Sigmoid colon (tissue), 6 donors: ENCODE measurements at regions not wholly inside any gene's neighbourhood (a gene's known extent, or its start where the extent isn't known, plus 50 kb on each side); places are given as distances from the start of the nearest gene placed in this dataset.
"Not testable (repeated sequence)": the region's sequence is repeated elsewhere in the genome, so short reads cannot be mapped to it uniquely, and the experiment has no call there.

Experiments used
- DNase-seq: peaks from one replicate; pipeline ENCODE4 v3.0.0-alpha.2; 2019
- H3K27ac ChIP-seq, 4 donors: fragments of 200-600 bp; sonication (generic); one replicate each; pipeline ENCODE4 v1.5.1; 2016 to 2019; ENCODE audit warnings: mild to moderate bottlenecking in 1 of 4
- H3K27me3 ChIP-seq, 3 donors: fragments of 200-600 bp; sonication (generic); one replicate each; pipeline ENCODE4 v1.5.1; 2019; ENCODE audit warnings: mild to moderate bottlenecking in 1 of 3
- H3K36me3 ChIP-seq, 4 donors: fragments of 200-600 bp; sonication (generic); one replicate each; pipeline ENCODE4 v1.5.1; 2016 to 2019
- H3K4me1 ChIP-seq, 4 donors: fragments of 200-600 bp; sonication (generic); one replicate each; pipeline ENCODE4 v1.5.1; 2017 to 2019
- H3K4me3 ChIP-seq, 4 donors: fragments of 200-600 bp; sonication (generic); one replicate each; pipeline ENCODE4 v1.5.1; 2017 to 2019; ENCODE audit warnings: mild to moderate bottlenecking in 2 of 4, moderate library complexity in 1 of 4
- H3K9me3 ChIP-seq, 4 donors: fragments of 200-600 bp in 3 of 4; sonication (generic) in 3 of 4; one replicate each; pipeline versions ENCODE4 v1.5.1 to v1.6.1; 2013 to 2019
- EP300 ChIP-seq, 4 donors: sonication (generic); formaldehyde crosslinking; IDR thresholded peaks; one replicate each; pipeline ENCODE4 v1.6.1; 2017; ENCODE audit warnings: antibody characterized with exemption in 4 of 4
- POLR2A ChIP-seq, 2 donors: fragments of 450-650 bp; IDR thresholded peaks; one replicate each; pipeline ENCODE4 v1.6.1; 2016; ENCODE audit warnings: antibody characterized with exemption in 2 of 2, mild to moderate bottlenecking in 2 of 2, moderate library complexity in 2 of 2
- POLR2AphosphoS5 ChIP-seq, 4 donors: sonication (generic); formaldehyde crosslinking; IDR thresholded peaks; one replicate each; pipeline ENCODE4 v1.6.1; 2017; ENCODE audit warnings: antibody characterized with exemption in 4 of 4
- WGBS, 2 donors: extraction: QIAGEN DNeasy Blood & Tissue Kit; methylation state at CpG; one replicate each; pipeline ENCODE4 v1.1.7; 2013; 5-methylcytosine and 5-hydroxymethylcytosine counted together
- intact Hi-C: fragments of 100-400 bp; cut with DNase I; formaldehyde crosslinking; loops from one replicate; pipeline ENCODE4 v1.15.1; 2023
- TF ChIP-seq, protein P1 (sequence below), 4 experiments: fragments of 450-650 bp in 3 of 4; fragments of 200-600 bp in 1 of 4; IDR thresholded peaks; one replicate each; pipeline ENCODE4 v1.5.1; 2016 to 2019; ENCODE audit warnings: antibody characterized with exemption in 4 of 4, mild to moderate bottlenecking in 3 of 4, moderate library complexity in 2 of 4
- donor health status: healthy with polysubstance abuse.
- donor health status: healthy.

DNA sequence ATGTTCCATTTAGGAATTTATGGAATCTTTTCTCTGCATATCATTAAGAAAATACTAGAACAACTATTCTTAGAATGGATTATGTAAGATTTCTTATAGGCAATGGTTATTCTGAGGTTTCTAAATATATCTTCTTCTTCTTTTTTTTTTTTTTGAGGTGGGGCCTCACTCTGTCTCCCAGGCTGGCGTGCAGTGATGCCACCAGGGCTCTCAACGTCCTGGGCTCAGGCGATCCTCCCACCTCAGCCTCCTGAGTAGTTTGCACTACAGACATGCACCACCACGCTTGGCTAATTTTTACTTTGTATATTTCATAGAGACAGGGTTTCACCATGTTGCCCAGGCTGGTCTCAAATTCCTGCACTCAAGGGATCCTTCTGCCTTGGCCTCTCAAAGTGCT is 137.2 kb downstream of the SREK1 start:
- DNase-seq: no peak
- no peak for TF ChIP-seq POLR2A (IDR thresholded peaks at IDR 0.05)
- no peak for TF ChIP-seq EP300 (IDR thresholded peaks at IDR 0.05)
- no peak for TF ChIP-seq POLR2AphosphoS5 (IDR thresholded peaks at IDR 0.05)
- TF ChIP-seq, protein P1, sequence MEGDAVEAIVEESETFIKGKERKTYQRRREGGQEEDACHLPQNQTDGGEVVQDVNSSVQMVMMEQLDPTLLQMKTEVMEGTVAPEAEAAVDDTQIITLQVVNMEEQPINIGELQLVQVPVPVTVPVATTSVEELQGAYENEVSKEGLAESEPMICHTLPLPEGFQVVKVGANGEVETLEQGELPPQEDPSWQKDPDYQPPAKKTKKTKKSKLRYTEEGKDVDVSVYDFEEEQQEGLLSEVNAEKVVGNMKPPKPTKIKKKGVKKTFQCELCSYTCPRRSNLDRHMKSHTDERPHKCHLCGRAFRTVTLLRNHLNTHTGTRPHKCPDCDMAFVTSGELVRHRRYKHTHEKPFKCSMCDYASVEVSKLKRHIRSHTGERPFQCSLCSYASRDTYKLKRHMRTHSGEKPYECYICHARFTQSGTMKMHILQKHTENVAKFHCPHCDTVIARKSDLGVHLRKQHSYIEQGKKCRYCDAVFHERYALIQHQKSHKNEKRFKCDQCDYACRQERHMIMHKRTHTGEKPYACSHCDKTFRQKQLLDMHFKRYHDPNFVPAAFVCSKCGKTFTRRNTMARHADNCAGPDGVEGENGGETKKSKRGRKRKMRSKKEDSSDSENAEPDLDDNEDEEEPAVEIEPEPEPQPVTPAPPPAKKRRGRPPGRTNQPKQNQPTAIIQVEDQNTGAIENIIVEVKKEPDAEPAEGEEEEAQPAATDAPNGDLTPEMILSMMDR (IDR thresholded peaks at IDR 0.05): no peak
- Histone ChIP-seq H3K27me3 (no peaks in the 10 kb centered on the region), H3K9me3 (no peaks in the 10 kb centered on the region), H3K4me1 (no peaks in the 10 kb centered on the region), H3K36me3 (no peaks in the 10 kb centered on the region), H3K4me3 (no peak overlapping the region), H3K27ac (no peak overlapping the region)
- intact Hi-C loops: no loop called here
- 86 to 87% methylated on average over 4 of the region's 4 CpGs for WGBS, 2 donors

DNA sequence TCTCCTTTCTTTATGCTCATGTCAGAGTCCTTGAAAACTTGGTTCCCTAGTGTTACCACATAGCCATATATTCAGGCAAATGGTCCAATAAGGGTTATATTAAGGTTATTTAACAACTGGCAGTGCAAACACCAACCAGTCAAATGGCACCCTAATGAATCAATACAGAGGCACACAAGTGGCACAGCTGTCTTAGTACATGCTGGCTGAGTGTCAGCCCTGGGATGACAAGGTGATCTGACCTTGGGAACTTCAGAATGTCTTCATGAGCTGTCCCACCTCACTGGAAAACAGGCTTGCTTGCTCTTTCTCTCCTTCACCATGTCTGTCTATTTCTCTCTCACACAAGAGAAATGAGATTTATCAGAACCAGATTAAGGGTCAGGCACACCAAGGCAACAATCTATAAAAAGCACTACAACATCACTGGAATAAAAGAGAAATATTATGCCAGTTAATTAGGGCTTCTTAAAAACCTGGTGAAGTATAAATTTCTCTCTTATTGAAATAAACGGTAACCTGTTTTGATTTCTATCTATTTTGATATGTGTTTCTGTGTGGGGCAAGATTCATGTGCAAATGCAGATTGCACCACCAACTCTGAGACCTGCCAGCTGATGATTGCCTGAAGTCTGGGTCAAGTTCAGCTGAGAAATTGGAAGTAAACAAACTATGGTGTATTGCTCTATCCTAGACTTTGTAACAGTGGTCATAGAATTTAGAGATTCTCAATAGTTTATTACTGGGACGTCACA is 140.7 kb downstream of the SREK1 start:
- Histone ChIP-seq H3K27ac (no peak overlapping the region), H3K4me1 (no peaks in the 10 kb centered on the region), H3K27me3 (no peaks in the 10 kb centered on the region), H3K9me3 (no peaks in the 10 kb centered on the region), H3K4me3 (no peak overlapping the region), H3K36me3 (no peaks in the 10 kb centered on the region)
- TF ChIP-seq, protein P1 (IDR thresholded peaks at IDR 0.05): no peak
- TF ChIP-seq POLR2AphosphoS5 (IDR thresholded peaks at IDR 0.05): no peak
- no peak for TF ChIP-seq EP300 (IDR thresholded peaks at IDR 0.05)
- TF ChIP-seq POLR2A (IDR thresholded peaks at IDR 0.05): no peak
- WGBS, 2 donors: 55 to 82% methylated on average over 2 of the region's 2 CpGs
- intact Hi-C loops: no loop called here
- no peak for DNase-seq

DNA sequence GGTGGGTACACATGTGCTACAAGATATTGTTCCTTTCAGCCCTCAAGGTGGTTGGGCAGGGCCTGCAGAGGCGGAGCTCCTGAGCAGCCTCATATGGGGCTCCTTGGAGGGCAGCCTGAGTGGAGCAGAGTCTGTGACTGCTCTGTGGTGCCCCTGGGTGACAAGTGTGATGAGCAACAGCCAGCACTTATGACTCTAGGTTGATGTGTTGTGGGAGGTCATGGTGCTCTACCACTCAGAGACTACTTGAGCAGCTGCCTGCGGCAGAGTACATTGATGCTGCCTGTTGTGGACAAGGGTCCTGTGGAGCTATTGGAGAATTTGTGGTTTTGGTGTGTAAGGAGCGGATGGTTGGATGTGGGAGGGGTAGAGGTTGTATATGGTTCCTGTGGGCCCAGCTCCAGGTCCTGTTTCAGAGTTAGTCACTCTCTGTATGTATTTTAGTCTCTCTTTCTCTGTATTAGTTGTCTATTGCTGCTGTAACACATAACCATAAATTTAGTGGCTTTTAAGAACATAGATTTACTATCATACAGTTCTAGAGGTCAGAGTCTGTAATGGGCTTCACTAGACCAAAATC is 141.3 kb downstream of the SREK1 start:
- no peak for TF ChIP-seq EP300 (IDR thresholded peaks at IDR 0.05)
- no peak for TF ChIP-seq POLR2A (IDR thresholded peaks at IDR 0.05)
- TF ChIP-seq, protein P1 (IDR thresholded peaks at IDR 0.05): no peak
- no peak for TF ChIP-seq POLR2AphosphoS5 (IDR thresholded peaks at IDR 0.05)
- Histone ChIP-seq H3K9me3 (no peaks in the 10 kb centered on the region), H3K27ac (no peak overlapping the region), H3K27me3 (no peaks in the 10 kb centered on the region), H3K36me3 (no peaks in the 10 kb centered on the region), H3K4me1 (no peaks in the 10 kb centered on the region), H3K4me3 (no peak overlapping the region)
- WGBS, 2 donors: 91 to 95% methylated on average over 3 of the region's 3 CpGs
- intact Hi-C loops: no loop called here
- DNase-seq: no peak

DNA sequence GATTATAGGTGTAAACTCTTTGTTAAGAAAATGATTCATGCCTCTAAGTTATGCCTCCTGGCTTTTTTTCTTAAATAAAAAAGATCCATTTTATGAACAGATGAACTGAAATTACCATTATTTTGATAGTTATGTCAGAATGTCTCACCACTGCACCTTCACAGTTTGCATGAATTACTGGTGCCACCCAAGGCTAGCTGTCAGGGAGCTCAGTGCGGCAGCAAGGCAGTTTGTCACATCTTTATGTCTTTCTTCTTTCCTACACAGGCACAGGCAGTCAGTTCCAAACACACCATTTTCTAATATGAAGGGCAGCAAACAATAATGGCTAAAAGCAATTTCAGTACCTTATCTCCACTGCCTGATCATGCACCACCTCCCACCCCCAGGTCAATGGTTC is 147.7 kb downstream of the SREK1 start:
- Histone ChIP-seq H3K9me3 (no peaks in the 10 kb centered on the region), H3K36me3 (no peaks in the 10 kb centered on the region), H3K27ac (no peak overlapping the region), H3K27me3 (no peaks in the 10 kb centered on the region), H3K4me3 (no peak overlapping the region), H3K4me1 (no peaks in the 10 kb centered on the region)
- WGBS, 2 donors: 96 to 97% methylated on average over 1 of the region's 1 CpG
- TF ChIP-seq, protein P1 (IDR thresholded peaks at IDR 0.05): no peak
- TF ChIP-seq POLR2A (IDR thresholded peaks at IDR 0.05) (no peak), POLR2AphosphoS5 (IDR thresholded peaks at IDR 0.05) (no peak), EP300 (IDR thresholded peaks at IDR 0.05) (no peak)
- DNase-seq: no peak
- intact Hi-C loops: no loop called here

DNA sequence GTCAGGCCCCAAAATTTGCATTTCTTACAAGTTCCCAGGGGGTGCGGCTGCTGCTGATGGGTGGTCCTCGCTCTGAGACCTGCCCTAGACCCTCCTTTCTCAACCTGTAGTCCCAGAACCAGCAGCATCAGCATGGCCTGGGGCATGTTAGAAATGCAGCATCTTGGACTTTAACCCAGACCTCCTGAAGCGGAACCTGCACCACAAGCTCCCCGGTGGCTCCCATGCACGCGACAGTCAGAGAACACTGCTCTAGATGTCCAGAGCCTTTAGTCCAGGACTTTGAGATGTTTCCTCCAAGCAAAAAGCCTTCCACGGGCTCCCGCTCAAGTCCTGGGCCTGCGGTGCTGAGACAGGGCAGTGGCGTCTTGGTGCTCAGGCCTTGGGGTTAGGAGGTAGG is 149.8 kb downstream of the SREK1 start:
- H3K4me3 ChIP-seq, H3K4me1 ChIP-seq, intact Hi-C loops, H3K27ac ChIP-seq, H3K27me3 ChIP-seq, DNase-seq, H3K9me3 ChIP-seq, H3K36me3 ChIP-seq: not testable (repeated sequence)
- WGBS, 2 donors: 90 to 92% methylated on average over 10 of the region's 10 CpGs
